NT2/D1 (cell line): ENCODE measurements at regions not wholly inside any gene's neighbourhood (a gene's known extent, or its start where the extent isn't known, plus 50 kb on each side); places are given as distances from the start of the nearest gene placed in this dataset.

Source experiments
- SUZ12 ChIP-seq: IDR thresholded peaks from 2 replicates; pipeline ENCODE4 v1.6.1; 2011; ENCODE audit not compliant: insufficient read length, insufficient read depth; ENCODE audit errors: extremely low read depth
- YY1 ChIP-seq: IDR thresholded peaks from 2 replicates; pipeline ENCODE4 v1.6.1; 2011; ENCODE audit not compliant: insufficient read length, insufficient read depth
- ZNF274 ChIP-seq: IDR thresholded peaks from 2 replicates; pipeline ENCODE4 v1.6.1; 2011; ENCODE audit warnings: mild to moderate bottlenecking, low read depth, low read length

DNA sequence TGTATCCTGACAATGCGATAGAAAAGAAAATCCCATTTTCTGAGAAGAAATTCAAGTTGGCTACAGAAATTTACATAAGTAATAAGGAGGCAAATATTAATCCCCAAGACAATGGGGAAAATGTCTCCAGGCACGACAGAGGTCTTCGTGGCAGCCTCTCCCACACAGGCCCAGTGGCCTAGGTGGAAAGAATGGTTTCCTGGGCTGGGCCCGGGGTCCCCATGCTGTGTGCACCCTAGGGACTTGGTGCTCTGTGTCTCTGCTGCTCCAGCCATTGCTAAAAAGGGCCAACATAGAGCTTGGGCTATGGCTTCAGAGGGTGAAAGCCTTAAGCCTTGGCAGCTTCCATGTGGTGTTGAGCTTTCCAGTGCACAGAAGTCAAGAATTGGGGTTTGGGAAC lies 102.5 kb upstream of the LYPLAL1 start:
- TF ChIP-seq SUZ12: no peak
- TF ChIP-seq YY1: no peak
- TF ChIP-seq ZNF274: no peak
